ENCODE measurements at regions not wholly inside any gene's neighbourhood (a gene's known extent, or its start where the extent isn't known, plus 50 kb on each side); places are given as distances from the start of the nearest gene placed in this dataset.

- H3K27me3 Mint-ChIP-seq (ENCODE audit: low read depth) = no peaks in the 10 kb centered on the region
- TF ChIP-seq, protein P1, sequence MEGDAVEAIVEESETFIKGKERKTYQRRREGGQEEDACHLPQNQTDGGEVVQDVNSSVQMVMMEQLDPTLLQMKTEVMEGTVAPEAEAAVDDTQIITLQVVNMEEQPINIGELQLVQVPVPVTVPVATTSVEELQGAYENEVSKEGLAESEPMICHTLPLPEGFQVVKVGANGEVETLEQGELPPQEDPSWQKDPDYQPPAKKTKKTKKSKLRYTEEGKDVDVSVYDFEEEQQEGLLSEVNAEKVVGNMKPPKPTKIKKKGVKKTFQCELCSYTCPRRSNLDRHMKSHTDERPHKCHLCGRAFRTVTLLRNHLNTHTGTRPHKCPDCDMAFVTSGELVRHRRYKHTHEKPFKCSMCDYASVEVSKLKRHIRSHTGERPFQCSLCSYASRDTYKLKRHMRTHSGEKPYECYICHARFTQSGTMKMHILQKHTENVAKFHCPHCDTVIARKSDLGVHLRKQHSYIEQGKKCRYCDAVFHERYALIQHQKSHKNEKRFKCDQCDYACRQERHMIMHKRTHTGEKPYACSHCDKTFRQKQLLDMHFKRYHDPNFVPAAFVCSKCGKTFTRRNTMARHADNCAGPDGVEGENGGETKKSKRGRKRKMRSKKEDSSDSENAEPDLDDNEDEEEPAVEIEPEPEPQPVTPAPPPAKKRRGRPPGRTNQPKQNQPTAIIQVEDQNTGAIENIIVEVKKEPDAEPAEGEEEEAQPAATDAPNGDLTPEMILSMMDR (IDR thresholded peaks at IDR 0.05) = no peak
- H3K4me1 Mint-ChIP-seq (ENCODE audit: low read depth) = peaks cover 18% of the 10 kb centered on the region
- H3K9me3 Mint-ChIP-seq (ENCODE audit: low read depth) = peaks cover 17% of the 10 kb centered on the region
- H3K27ac Mint-ChIP-seq (ENCODE audit: unreplicated experiment) = no peak overlapping the region
- DNase-seq (ENCODE audit: low spot score) = no peak
- no peak overlapping the region for H3K4me3 Mint-ChIP-seq (ENCODE audit: unreplicated experiment)
- peaks cover 13% of the 10 kb centered on the region for H3K36me3 Mint-ChIP-seq (ENCODE audit: low read depth)
Measured at GRCh38 chr2:188892636-188893035, 81.5 kb upstream of the COL3A1 start.

DNA sequence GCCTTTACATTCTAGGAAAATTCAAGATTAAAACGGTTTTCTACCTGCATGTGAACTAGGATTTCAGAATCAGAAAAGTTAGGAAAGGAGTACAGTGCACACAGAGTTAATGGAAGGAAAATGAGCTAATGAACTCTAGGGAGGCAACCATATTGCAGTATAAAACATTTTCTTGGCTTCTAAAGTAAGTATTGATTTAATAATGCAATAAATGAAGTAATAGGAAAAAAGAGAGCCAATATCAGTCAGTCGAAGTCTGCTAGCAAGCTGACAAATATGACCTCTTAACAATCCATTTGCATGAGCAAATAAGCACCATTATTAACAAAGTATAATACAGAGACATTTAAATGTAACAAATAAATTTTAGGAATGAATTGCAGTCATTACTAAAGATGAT is 80.2 kb upstream of the COL3A1 start:
- Mint-ChIP-seq H3K4me1 (ENCODE audit: low read depth) (peaks cover 28% of the 10 kb centered on the region), H3K36me3 (ENCODE audit: low read depth) (peaks cover 5% of the 10 kb centered on the region), H3K27me3 (ENCODE audit: low read depth) (no peaks in the 10 kb centered on the region), H3K27ac (ENCODE audit: unreplicated experiment) (no peak overlapping the region), H3K4me3 (ENCODE audit: unreplicated experiment) (no peak overlapping the region), H3K9me3 (ENCODE audit: low read depth) (peaks cover 10% of the 10 kb centered on the region)
- DNase-seq (ENCODE audit: low spot score) = no peak
- TF ChIP-seq, protein P1 (IDR thresholded peaks at IDR 0.05) = no peak

DNA sequence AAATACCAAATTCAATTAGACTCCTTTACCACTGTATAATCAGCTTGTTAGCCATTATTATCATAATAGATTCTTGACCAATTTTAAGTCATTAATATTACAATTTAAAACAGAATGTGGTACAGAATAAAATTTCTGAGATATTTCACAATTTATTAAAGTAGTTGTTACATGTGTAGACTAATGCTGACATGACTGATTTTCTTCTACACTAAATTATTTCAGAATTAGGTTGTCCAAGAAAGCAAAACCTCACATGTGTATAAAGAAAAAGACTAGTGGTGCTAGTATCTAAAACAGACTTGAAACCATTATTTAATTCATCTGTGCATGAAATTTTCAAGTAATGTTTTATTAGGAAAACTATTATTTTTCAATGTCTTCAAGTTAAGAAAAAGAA is 79.2 kb upstream of the COL3A1 start:
- no peak for DNase-seq (ENCODE audit: low spot score)
- Mint-ChIP-seq H3K36me3 (ENCODE audit: low read depth) (peaks cover 1% of the 10 kb centered on the region), H3K27ac (ENCODE audit: unreplicated experiment) (no peak overlapping the region), H3K4me1 (ENCODE audit: low read depth) (peaks cover 30% of the 10 kb centered on the region), H3K27me3 (ENCODE audit: low read depth) (no peaks in the 10 kb centered on the region), H3K4me3 (ENCODE audit: unreplicated experiment) (no peak overlapping the region), H3K9me3 (ENCODE audit: low read depth) (peaks cover 2% of the 10 kb centered on the region)
- TF ChIP-seq, protein P1 (IDR thresholded peaks at IDR 0.05) = no peak

GRCh38 chr2:188897096-188897495 is 77.1 kb upstream of the COL3A1 start:
- DNase-seq (ENCODE audit: low spot score) = no peak
- H3K4me1 Mint-ChIP-seq (ENCODE audit: low read depth) = peaks cover 36% of the 10 kb centered on the region
- no peaks in the 10 kb centered on the region for H3K27me3 Mint-ChIP-seq (ENCODE audit: low read depth)
- H3K27ac Mint-ChIP-seq (ENCODE audit: unreplicated experiment) = peak overlapping the region; percentile 80
- TF ChIP-seq, protein P1 (IDR thresholded peaks at IDR 0.05) = no peak
- H3K4me3 Mint-ChIP-seq (ENCODE audit: unreplicated experiment) = peak overlapping the region; percentile 11
- no peaks in the 10 kb centered on the region for H3K9me3 Mint-ChIP-seq (ENCODE audit: low read depth)
- H3K36me3 Mint-ChIP-seq (ENCODE audit: low read depth) = no peaks in the 10 kb centered on the region

DNA sequence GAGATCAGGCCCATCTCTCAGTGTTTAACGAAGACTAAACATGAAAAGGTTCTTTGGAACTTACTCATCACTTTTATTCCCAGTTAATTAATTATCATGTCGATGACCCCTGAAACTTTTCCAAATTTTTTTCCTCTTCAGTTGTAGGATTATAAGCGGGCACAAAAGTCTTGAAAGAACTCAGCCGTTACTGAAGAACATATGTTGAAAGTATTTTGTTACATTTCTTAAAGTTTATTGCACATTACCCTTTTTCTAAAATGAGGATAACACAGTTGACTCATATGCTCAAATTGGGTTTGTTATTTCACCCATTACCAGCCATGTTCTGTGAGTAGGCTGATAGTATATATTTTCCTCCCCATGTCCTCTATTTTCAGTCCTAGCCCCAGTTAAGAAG is 75.9 kb upstream of the COL3A1 start:
- no peak overlapping the region for H3K27ac Mint-ChIP-seq (ENCODE audit: unreplicated experiment)
- DNase-seq (ENCODE audit: low spot score) = no peak

More for the DNA sequence above, 75.9 kb upstream of the COL3A1 start:
- no peaks in the 10 kb centered on the region for H3K27me3 Mint-ChIP-seq (ENCODE audit: low read depth)
- H3K36me3 Mint-ChIP-seq (ENCODE audit: low read depth) = no peaks in the 10 kb centered on the region
- no peak overlapping the region for H3K4me3 Mint-ChIP-seq (ENCODE audit: unreplicated experiment)
- peaks cover 31% of the 10 kb centered on the region for H3K4me1 Mint-ChIP-seq (ENCODE audit: low read depth)
- no peaks in the 10 kb centered on the region for H3K9me3 Mint-ChIP-seq (ENCODE audit: low read depth)
- TF ChIP-seq, protein P1 (IDR thresholded peaks at IDR 0.05) = no peak

All from chondrocyte (in vitro differentiated cells).